ENCODE measurements at regions not wholly inside any gene's neighbourhood (a gene's known extent, or its start where the extent isn't known, plus 50 kb on each side); places are given as distances from the start of the nearest gene placed in this dataset.

GRCh38 chr2:217636991-217637561 lies 365.7 kb downstream of the TNS1 start:
- no peak for TF ChIP-seq CTCF (IDR thresholded peaks at IDR 0.05; ENCODE audit: insufficient read depth, low read length, poor library complexity, severe bottlenecking)
- TF ChIP-seq EZH2phosphoT487 (conservative IDR thresholded peaks at IDR 0.05; ENCODE audit: low read length): no peak

Data from SU-DHL-6 (cell line).